GM12873 (cell line): ENCODE measurements at regions not wholly inside any gene's neighbourhood (a gene's known extent, or its start where the extent isn't known, plus 50 kb on each side); places are given as distances from the start of the nearest gene placed in this dataset.

Experiments used
- CTCF ChIP-seq: IDR thresholded peaks from 2 replicates; pipeline ENCODE4 v1.5.1; 2012; ENCODE audit warnings: low read depth, mild to moderate bottlenecking, moderate library complexity, low read length, control low read depth; ENCODE audit not compliant: insufficient read depth; ENCODE audit errors: missing control alignments

DNA sequence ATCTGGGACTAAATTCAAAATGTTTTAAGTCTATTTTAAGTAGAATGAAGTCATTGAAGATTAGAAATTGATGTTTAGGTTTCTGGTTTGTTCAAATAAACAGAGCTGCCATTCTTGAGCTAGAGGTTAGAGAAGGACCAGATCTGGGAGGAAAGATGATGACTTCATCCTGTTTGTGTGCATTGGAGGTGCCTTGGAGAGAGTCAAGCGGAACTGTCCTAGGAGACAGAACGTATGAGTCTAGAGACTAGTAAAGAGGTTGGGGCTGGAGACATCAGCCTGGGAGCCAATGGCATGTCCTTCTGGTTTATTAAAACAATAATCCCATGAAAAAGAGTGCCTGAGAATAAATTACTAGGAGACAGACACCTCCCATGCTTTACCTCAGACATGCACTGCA lies 303.4 kb downstream of the KBTBD8 start:
- TF ChIP-seq CTCF, result no peak

- TF ChIP-seq CTCF, result no peak
These were observed 304.4 kb downstream of the KBTBD8 start for GRCh38 chr3:67302489-67302888.

DNA sequence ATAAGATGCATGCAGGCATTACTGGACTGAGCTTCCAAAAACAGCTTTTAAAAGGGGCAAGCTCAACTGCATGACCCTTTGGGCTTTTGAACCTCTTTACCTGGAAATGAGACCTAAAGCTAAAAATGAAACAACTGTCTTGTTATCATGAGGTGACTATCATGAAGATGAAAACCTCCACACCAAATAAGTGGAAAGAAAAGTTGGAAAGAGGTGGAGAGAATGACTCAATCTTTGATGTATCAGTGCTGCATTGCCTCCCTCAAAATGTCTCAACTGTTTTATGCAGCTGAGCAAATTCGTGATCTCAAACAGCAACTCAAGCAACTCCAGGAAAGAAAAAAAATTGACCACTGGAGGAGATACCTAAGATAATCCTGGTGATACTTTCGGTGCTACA lies 307.1 kb downstream of the KBTBD8 start:
- TF ChIP-seq CTCF, result no peak

GRCh38 chr3:67305922-67306321 lies 307.8 kb downstream of the KBTBD8 start:
- TF ChIP-seq CTCF, result no peak

DNA sequence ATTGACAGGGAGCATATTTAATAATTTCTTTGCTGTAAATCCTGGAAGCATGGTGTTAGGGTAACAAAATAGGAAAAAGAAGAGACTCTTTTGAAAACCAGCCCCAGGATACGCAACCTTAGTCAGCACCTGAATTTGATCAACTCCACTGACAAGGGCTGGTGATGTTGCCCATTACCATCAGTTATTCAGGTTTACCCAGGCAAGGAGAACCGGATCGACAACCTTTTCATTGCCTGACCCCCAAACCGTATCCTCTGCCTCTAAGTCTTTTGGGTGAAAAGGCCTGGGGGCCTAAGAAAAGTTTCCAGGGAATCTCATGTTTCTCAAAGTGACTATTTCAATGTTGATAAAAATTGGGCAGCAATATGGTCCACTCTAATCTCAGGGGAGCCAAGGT lies 313.3 kb downstream of the KBTBD8 start:
- no peak for TF ChIP-seq CTCF

DNA sequence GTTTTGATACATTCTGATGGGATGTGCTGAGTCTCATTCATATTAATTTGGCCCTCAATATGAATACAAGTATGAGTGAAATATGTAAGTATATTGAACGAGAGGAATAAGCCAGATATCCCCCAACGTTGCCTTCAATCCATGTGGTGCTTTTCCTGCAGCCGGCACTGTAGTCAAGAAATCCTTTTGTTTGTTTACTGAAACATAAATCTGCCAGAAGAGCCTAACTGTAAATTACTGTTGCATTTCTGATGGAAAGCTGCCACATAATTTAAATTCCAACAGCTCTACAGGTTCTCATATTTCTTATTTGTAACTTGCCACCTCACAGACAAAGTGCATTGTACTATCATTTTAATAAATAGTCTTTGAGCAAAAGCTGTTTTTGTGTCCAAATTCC lies 314.0 kb downstream of the KBTBD8 start:
- no peak for TF ChIP-seq CTCF

DNA sequence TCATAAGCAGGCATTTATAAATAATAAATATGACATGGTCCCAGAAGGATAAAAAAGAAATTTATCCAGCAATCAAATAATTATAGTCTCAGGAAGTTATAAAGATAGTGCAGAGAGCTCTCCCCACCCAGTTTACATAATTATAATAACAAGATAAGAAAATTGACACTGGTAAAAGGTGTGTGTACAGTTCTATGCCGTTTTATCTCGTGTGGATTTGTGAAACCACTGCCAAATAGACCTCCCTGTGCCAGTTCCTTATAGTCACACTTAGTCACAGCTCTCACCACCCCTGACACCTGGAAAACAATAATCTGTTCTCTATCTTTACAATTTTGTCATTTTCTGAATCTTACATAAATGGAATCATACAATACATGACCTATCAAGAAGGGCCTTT lies 320.1 kb downstream of the KBTBD8 start:
- no peak for TF ChIP-seq CTCF

DNA sequence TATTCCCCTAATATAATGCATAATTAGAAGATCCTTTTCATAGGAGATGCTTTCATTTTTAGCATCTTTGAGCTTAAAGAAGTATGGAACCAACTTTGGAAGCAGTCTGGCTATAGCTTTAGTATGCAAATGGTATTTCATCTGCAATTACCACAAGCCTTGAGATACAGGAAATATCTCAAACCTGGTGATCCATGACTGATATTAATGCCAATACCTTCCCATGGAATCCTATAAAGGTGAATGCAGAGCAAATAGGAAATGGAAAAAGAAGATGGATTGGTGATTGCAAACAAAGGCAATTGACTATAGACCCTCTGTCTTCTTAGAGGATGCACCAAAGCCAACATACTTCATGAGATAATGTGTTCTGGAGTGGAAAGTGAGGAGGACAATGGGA lies 326.4 kb downstream of the KBTBD8 start:
- no peak for TF ChIP-seq CTCF
